Right forelimb (tissue), 1 donor: ENCODE measurements at regions not wholly inside any gene's neighbourhood (a gene's known extent, or its start where the extent isn't known, plus 50 kb on each side); places are given as distances from the start of the nearest gene placed in this dataset.
"Not testable (repeated sequence)": the region's sequence is repeated elsewhere in the genome, so short reads cannot be mapped to it uniquely, and the experiment has no call there.

Experiments
- DNase-seq: peaks from one replicate; pipeline ENCODE4 v3.0.0-alpha.2; 2018

- DNase-seq = no peak
Measured at GRCh38 chr5:101455048-101455447, 552.0 kb upstream of the ST8SIA4 start.

- not testable (repeated sequence) for DNase-seq
Measured at GRCh38 chr5:101442281-101442680, 539.2 kb upstream of the ST8SIA4 start.

- DNase-seq = no peak
Measured at GRCh38 chr5:101440173-101440572, 537.1 kb upstream of the ST8SIA4 start.

GRCh38 chr5:101437351-101437750 is 534.3 kb upstream of the ST8SIA4 start:
- DNase-seq = no peak

GRCh38 chr5:101435768-101436167 is 532.7 kb upstream of the ST8SIA4 start:
- DNase-seq = no peak

- DNase-seq = no peak
Measured at GRCh38 chr5:101431201-101431600, 528.1 kb upstream of the ST8SIA4 start.

- no peak for DNase-seq
Measured at GRCh38 chr5:101430551-101430950, 527.5 kb upstream of the ST8SIA4 start.

GRCh38 chr5:101429241-101429640 is 526.2 kb upstream of the ST8SIA4 start:
- DNase-seq = no peak

- no peak for DNase-seq
Measured at GRCh38 chr5:101425339-101425859, 522.3 kb upstream of the ST8SIA4 start.

- DNase-seq = no peak
Measured at GRCh38 chr5:101424530-101425175, 521.6 kb upstream of the ST8SIA4 start.

GRCh38 chr5:101418713-101419118 is 515.6 kb upstream of the ST8SIA4 start:
- no peak for DNase-seq

GRCh38 chr5:101404531-101404930 is 501.4 kb upstream of the ST8SIA4 start:
- no peak for DNase-seq

- DNase-seq = no peak
Measured at GRCh38 chr5:101393795-101394450, 490.8 kb upstream of the ST8SIA4 start.

- DNase-seq = peak; percentile 43
Measured at GRCh38 chr5:101390151-101390908, 487.2 kb upstream of the ST8SIA4 start.

- DNase-seq = no peak
Measured at GRCh38 chr5:101385276-101385675, 482.2 kb upstream of the ST8SIA4 start.

- no peak for DNase-seq
Measured at GRCh38 chr5:101370181-101370580, 467.1 kb upstream of the ST8SIA4 start.

GRCh38 chr5:101364469-101364868 is 461.4 kb upstream of the ST8SIA4 start:
- no peak for DNase-seq

GRCh38 chr5:101362067-101362466 is 459.0 kb upstream of the ST8SIA4 start:
- no peak for DNase-seq

GRCh38 chr5:101346906-101347305 is 443.8 kb upstream of the ST8SIA4 start:
- DNase-seq = no peak

GRCh38 chr5:101346447-101346846 is 443.4 kb upstream of the ST8SIA4 start:
- no peak for DNase-seq

GRCh38 chr5:101338226-101338625 is 435.1 kb upstream of the ST8SIA4 start:
- no peak for DNase-seq

- no peak for DNase-seq
Measured at GRCh38 chr5:101327816-101328215, 424.7 kb upstream of the ST8SIA4 start.

- no peak for DNase-seq
Measured at GRCh38 chr5:101326766-101327165, 423.7 kb upstream of the ST8SIA4 start.

GRCh38 chr5:101316401-101316800 is 413.3 kb upstream of the ST8SIA4 start:
- not testable (repeated sequence) for DNase-seq
